Right hindlimb (tissue), 1 donor: ENCODE measurements at regions not wholly inside any gene's neighbourhood (a gene's known extent, or its start where the extent isn't known, plus 50 kb on each side); places are given as distances from the start of the nearest gene placed in this dataset.

Source experiments
- DNase-seq: peaks from one replicate; pipeline ENCODE4 v3.0.0-alpha.2; 2018

DNA sequence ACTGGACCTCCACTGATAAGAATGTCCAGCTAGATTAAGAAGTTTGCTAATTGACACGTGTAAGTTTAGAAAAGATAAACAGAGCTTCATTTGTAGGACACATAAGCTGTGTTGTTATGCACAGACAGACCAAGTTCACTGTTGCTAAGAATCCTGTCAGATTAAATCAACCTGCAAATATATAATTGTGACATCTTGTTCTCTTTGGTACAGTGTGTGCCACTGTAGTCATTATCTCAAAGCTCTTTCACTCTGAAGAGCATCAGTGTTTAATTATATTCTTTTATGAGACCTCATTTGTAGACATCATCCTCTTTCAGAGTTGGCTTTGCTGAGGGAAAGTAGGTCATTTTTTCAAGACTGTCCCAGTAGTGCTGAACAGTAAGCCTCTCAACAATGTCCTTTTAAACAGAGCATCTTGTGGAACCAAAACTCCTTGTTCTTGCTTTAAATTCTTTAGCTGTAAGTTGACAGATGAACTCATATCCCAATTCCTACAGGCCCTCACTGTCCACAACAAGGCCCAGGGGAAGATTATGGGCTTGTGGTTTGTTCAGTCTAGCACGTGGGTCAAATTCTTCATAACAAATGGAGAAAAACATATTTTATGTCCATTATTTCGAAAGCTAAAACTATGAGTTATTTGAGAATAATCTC lies 252.4 kb downstream of the HDGFL1 start:
- DNase-seq, result no peak

DNA sequence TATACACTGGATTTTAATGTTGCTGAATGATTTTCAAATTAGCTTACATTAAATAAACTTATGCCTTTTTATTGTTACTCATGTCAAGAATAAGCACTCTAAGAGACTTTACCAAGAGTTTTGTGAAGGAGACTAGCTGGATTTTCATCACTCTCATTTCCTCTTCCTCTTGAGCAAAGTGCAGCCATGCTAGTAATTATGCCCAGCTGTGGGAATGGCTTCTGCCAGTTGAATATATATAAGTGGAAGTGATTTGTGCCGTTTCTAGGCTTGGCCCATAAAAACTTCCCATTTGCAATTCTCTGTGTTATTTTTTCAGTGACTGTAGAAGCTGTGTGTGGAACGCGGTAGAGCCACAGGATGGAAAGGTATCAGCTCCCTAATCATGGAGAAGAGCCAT lies 255.8 kb downstream of the HDGFL1 start:
- no peak for DNase-seq

DNA sequence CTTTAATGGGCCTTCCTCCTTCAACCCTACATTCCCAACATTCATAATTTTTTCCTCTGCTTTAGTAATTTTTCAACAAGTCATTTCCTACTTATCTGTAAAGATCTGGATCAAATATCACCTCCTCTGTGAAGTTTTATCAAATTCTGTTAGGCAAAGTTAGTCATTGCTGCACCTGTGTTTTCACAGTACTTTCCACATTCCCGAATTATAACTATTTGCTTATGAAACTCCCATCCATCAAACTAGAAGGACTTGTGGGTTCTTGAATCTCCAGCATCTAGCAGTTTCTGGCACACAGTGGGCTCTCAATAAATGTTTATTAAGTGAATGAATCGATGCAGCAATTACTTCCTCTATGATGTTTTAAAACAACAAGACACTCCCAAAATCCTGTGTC lies 257.6 kb downstream of the HDGFL1 start:
- no peak for DNase-seq

DNA sequence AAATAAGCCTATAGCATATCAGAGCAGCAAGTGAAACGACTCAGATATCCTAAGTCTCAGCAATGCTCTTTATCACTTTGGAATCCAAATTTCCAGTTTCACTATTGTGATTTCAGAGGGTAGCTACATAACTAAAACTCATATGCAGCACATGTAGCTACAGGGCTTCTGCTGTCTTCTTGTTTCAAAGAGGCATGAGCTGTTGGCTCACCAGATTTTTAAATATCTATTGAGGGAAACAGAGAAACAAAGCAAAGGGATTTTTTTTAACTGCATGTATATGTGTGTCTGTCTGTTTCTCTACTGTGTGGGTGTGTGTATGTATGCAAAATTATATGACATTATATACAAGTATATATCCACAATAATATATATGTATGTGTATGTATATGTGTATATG lies 258.4 kb downstream of the HDGFL1 start:
- no peak for DNase-seq

DNA sequence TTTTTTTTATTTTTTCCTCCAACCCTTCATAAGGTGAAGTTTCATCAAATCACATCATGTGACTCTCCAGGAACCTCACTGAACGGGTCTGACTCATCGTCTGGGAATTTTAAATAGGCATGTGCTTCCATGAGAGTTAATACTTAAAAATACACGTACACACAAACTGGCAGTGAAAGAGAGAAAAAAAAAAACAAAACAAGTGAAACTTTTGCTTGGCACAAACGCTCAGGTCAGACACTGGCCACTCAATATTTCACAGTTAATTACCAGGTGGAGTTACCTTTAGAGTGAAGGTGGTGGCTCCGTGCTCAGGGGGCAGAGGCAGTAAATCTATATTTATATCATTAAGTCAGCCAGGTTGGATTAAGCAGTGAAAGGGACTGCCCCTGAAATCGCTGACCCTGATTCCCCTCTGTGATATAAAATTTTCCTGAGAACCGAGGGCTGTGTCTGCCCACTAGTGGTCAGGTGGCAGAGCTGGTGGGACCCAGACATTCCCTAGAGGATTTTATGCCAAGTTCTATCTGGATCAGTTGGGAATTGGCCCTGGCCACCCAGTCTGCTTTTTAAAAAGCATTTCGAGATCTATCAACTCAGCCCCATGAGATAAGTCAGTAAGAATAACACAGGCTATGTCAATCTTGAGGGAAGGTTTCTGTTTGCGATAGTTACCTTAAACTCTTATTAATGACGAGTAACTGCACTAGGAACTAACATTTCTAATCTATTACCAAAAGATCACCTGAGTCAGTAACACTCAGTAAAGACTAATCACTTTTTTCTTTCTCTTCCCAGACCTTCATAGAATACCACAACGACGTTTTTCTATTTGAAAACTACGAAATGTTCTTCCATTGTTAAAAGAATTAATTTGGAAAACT lies 259.1 kb downstream of the HDGFL1 start:
- DNase-seq, result peak; percentile 34

DNA sequence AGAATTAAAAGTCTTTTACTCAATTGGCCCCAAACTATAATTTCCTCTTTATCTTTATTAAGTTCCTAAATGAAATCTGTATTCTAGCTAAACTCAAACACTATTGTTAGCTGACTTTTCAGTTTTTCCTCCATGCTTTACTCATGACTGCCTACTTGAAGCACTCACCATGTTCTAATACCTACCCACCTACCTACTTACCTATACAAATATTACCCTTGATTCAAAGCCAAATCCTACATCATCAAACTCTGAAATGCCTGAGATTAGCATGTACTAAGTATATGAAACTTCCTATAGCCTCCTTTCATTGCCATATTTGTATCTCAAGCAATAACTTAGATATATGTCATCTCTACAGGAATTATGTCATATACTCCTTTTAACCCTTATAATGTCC lies 259.7 kb downstream of the HDGFL1 start:
- DNase-seq, result no peak

DNA sequence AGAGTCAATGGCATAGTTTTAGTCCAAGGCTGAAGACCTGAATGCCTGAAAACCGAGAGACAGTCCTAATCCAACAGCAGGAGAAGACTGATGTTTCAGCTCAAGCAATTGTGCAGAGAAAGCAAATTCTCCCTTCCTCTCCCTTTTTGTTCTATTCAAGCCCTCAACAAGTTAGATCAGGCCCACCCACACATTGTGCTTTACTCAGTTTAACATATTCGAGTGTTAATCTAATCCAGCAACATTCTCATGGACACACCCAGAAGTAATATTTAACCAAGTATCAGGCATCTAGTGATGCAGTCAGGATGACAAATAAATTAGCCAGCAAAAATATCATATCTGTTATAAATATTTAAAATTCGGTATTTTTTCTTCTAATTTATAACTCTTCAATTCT lies 261.1 kb downstream of the HDGFL1 start:
- no peak for DNase-seq

DNA sequence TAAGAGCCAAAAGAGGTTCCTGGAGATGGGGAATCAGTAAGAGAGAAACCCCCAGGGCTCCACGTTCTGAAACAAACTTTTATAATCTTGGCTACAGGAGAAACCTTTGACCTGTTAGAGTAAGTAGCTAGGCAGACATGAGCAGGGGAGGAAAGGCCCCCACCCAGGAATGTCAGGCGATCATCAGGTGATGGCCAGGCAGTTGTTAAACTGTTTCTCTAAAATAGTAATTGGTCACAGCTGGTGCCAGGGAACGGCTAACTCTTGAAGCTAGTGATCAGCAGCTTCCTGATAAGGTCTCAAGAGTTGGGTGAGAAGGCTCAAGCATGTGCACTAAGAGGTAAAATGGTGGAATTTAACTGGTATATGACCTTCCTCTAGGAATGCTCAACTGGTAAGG lies 263.8 kb downstream of the HDGFL1 start:
- DNase-seq, result no peak

DNA sequence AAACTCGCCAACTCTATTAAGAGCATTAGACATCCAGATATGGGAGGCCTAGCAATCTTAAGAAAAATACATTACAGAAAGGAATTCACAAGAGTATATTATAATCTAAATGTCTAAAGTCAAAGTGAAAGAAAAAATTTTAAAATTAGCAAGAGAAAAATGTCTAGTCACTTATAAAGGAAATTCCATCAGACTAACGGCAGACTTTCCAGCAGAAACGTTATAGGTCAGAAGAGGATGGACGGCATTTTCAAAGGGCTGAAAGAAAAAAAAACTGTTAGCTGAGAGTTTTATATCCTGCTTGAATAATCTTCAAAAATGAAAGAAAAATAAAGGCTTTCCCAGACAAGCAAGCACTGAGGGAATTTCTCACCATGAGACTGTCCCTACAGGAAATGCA lies 269.0 kb downstream of the HDGFL1 start:
- no peak for DNase-seq

DNA sequence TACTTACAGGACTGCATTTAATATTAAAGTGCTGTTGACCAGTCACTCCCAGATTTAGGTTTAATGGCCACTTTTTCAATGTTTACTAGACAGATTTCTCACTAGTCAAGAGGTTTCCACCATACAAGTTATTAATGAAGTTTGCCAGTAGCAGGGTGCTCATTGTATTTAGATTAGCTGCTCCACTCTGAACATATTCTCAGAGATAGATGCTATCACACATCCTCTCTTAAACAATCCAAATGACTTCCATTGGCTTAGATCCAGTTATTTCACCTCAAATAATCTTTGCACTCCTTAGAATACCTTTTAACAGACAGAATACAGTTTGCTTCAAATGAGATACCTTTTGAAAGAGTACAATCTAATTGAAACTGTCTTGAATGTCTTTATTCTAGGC lies 276.1 kb downstream of the HDGFL1 start:
- DNase-seq, result no peak

DNA sequence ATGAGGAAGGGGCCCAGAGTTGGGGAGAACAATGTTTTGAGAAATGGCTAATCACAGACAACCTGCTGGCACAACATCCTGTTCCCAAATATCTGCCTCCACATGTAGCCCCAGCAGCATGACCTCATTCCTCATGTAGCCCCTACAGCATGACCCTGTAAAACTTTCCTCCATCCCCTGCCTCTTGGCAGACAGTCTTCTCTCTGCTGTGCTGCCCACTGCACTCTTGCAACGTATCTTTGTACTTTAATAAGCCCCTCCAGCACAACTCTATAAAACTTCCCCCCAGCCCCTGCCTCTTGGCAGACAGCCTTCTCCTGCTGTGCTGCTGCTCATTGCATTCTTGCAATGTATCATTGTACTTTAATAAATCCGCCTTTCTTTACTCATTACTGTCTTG lies 278.8 kb downstream of the HDGFL1 start:
- DNase-seq, result no peak

DNA sequence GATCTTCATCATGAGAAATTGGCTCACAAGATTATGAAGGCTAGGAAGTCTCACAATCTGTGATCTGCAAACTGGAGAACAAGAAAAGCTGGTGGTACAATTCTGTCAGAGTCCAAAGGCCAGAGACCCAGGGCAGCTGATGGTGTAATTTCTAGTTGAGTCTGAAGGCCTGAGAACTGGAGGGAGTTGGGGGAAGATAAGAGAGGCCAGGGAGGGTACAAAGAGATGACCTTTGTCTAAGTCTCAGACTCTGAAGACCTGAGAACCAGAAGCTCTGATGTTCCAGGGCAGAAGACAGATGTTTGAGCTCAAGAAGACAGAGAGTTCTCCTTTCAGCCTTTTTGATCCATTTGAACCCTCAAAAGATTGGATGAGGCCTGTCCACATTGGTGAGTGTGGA lies 280.6 kb downstream of the HDGFL1 start:
- DNase-seq, result no peak

DNA sequence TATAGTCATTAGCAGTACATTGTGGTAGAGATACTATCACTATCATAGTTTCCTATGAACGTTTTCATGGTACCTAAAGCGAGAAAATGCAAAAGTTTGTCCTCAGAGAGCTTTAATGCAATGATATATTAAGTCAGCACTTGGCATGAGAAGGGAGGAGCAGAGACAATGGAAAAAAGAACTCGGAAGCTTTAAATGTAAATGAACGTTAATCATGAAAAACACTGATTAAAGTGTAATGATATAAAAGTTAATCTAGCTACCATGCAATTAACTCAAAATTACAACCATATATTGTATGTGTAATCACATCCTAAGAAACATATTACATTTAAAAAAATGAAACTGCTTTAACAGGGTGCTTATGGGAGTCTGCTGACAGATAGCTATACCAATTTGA lies 282.7 kb downstream of the HDGFL1 start:
- no peak for DNase-seq

DNA sequence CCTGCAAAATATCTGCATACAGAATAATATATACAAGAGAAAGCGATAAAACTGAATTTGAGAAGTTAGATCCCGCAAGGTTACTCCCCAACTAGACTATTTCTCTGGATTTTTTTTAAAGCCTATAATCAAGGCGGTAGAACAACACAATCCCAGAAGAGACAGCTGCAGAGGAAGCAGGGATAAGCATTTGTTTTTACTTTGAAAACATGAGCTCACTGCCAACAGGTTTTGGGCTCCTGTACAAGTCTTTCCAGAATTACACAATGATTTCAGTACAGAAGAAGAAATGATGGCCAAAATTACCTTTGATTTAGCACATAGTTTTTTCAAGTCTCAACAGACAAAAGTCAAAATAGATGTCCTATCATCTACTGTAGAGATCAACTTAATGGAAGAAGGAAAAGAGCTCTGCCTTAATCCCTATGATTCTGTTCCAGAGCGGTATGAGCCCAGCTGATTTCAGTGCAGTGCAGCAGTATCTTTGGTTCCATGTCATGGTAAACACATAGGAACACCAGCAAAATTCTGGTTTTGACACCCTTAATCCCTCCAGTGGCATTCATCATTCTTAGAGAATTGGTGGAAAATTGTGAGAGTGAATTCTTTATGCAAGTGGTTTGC lies 304.3 kb downstream of the HDGFL1 start:
- peak; percentile 31 for DNase-seq

DNA sequence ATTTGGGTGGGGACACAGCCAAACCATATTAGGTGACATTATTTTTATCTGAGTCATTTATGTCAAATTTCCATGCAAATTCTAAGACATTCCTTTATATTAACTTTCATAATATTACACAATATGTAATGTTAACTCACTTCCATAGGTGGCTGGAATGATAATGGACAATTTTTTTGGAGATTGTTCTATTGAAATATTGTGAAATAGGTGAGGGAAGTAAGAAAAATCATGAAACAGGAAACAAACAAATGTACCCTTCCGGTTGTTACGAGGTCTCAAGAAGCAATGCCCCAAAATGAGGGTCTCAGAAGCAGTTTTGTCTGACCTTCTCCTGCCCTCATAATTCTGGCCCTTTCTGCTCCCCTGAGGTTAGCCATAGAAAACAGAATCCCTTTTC lies 306.5 kb downstream of the HDGFL1 start:
- DNase-seq, result no peak

DNA sequence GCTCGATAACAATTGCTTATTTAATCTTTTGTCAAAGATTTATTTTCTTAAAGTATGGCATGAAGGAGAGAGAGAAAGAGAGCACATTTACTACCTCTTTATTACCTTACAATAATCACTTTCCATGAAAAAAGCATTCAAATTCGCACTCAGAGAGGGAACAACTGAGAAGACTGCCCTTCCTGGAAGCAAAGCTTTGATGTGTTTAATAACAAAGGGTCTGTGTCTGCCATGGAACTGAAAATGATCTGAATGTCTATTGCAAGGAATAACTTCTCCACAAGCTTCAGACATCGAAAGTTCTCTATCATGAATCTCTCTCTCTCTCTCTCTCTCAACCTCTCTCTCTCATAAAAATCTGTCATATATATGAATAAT lies 308.9 kb downstream of the HDGFL1 start:
- no peak for DNase-seq

DNA sequence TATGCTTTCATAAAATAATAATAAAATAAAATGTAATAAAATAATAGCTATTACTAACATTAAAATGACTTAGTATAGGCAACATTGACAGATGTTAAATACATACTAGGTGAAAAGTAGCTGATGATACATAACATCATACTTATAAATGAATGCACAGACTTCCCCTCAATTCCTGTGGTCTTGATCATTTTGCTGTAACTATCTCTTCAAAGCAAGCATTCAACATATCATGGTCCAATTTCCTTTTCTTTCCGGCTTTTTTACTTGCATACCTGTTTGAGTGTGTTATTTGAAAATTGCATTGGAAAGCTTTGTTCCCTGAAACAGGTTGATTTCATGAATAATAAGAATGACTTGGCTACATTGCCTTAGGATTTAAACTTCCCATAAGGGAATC lies 309.3 kb downstream of the HDGFL1 start:
- DNase-seq, result no peak

DNA sequence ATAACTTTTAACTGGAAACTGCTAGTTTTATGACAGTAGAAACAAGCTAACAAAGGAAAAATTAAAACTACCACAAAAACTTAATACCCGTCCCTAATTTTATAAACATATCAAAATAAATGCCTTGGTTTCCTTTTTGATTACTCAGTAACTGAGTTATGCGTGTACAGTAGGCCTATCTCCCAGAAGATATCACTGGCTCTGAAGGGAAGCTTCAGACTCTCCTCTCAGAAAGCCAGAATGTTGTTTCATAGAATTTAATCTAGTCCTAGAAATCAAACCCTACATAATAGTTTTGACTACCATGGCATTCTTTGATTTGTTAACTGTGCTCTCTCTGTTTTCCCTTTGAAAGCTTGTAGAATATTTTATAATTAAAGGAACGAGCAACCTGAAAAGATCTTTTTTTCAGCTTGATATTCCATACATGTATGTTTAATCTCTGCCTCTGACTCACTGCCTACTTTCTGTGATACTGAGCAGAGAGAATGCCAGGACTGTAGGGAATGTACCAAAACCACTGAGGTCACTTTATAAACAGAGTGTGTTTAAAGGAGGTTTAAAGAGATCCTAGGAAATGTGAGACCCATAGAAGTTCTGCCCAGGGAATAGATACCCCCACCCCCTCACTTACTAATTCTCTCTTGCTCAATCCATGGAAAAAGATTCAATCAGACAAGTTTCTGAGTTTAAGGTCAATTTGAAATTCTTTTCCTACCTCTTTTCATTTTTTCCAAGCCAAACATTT lies 311.5 kb downstream of the HDGFL1 start:
- no peak for DNase-seq

DNA sequence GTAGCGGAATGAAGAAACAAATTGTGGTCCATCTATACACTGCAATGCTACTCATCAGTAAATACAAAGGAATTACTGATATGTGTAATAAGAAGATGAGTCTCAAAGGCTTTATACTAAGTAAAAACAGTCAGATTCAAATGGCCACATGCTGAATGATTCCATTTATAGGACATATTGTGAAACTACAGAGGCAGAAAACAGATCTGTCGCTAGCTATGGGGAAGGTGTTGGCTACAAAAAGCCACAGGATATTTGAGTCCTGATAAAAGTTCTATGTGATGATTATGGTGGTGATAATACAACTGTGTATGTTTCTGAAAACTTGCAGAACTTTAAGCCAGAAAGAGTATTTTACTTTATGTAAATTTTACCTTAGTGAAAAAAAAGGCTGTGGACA lies 313.2 kb downstream of the HDGFL1 start:
- no peak for DNase-seq

DNA sequence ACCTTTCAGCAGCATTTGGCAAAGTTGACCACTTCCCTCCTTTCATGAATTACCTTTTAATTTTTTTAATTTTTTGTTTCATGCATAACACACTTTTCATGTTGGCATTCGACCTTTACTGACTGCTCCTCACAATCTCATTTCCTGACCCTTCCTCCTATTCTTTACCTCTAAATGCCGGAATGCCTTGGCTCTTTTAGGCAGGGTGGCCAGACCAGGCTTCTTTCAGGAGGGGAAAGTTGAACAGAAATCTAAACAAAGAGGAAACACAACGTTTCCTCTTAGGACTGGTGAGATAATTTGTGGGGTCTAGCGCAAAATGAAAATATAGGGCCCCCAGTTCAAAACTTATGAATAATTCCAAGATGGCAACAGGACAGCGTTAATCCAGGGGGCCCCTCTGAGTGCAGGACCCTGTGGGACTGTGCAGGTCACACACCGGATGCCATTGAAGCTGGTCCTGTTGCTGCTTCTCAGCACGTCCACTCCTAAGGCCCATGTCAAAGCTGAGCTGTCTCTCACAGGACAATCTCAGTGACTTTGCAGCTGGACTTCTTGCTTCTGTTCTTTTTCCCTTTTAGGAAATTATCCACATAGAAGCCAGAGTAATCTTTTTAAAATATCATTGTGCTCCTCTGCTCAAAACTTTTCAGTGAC lies 313.8 kb downstream of the HDGFL1 start:
- DNase-seq, result no peak

DNA sequence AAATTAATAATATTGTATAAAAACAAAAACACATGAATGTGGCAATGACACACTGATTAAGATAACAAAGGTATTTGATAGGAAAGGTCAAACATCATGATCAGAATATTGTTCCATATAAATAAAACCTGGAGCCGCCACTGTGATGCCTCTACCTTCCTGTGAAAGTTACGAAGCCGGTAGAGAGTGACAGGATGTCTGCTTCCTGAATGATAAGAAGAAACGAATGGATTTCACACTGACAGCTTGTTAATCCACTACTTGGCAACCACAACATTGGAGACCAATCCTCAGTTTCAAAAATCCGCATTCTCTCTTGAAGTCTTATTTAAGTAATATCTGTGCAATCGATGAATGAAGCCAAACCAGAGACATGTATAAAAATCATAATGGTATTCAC lies 315.1 kb downstream of the HDGFL1 start:
- DNase-seq, result no peak

DNA sequence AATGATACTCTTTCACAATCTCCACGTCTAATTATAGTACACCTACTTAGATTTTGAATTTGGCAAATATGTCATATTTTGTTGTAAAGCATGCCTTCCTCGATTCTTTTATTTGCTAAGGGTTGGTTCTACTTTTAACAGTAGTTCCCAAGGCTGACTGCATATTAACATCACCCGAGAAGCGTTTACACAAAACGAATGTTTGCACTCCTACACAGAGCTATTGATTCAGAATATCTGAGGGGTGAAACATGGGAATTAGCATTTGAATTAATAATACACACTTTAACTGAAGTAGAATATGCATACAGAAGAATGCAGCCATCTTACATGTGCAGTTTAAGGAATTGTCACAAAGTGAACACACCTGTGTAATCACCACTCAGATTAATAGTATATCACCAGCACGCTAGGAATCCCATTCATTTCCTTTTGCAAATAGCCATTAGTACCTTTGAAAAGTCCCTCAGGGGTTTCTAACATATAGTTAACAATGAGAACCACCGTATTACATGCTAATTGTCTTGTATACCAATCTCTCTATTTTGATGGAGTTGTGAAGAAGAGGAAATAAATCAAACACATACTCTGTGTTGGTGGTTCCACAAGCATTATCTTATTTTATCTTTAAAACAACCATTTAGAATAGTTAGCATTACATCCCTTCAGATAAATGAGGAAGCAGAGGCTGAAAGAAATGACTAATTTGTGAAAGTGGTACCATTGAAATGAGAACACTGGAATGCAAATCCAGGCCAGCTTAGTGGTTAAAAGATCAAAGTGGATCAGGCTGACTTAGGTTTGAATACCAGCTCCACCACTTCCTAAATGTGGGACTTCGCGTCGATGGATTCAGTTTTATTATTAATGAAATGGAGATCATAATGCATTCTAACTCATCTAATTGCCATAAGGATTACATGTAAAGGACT lies 317.6 kb downstream of the HDGFL1 start:
- DNase-seq, result no peak
